ENCODE measurements at regions not wholly inside any gene's neighbourhood (a gene's known extent, or its start where the extent isn't known, plus 50 kb on each side); places are given as distances from the start of the nearest gene placed in this dataset.
"Not testable (repeated sequence)": the region's sequence is repeated elsewhere in the genome, so short reads cannot be mapped to it uniquely, and the experiment has no call there.

GRCh38 chr3:178088963-178089362 lies 447.3 kb upstream of the KCNMB2 start:
- peak; percentile 9 to 14 for DNase-seq

GRCh38 chr3:178090899-178091298 lies 445.3 kb upstream of the KCNMB2 start:
- DNase-seq = no peak

GRCh38 chr3:178095522-178095921 lies 440.7 kb upstream of the KCNMB2 start:
- no peak for DNase-seq

GRCh38 chr3:178096955-178097354 lies 439.3 kb upstream of the KCNMB2 start:
- no peak for DNase-seq

GRCh38 chr3:178097576-178097975 lies 438.7 kb upstream of the KCNMB2 start:
- DNase-seq = no peak

GRCh38 chr3:178099274-178099673 lies 437.0 kb upstream of the KCNMB2 start:
- no peak for DNase-seq

GRCh38 chr3:178099862-178100261 lies 436.4 kb upstream of the KCNMB2 start:
- DNase-seq = no peak

GRCh38 chr3:178100908-178101307 lies 435.3 kb upstream of the KCNMB2 start:
- no peak for DNase-seq

GRCh38 chr3:178103140-178103539 lies 433.1 kb upstream of the KCNMB2 start:
- no peak for DNase-seq

- DNase-seq = no peak
Measured at GRCh38 chr3:178107804-178108203, 428.4 kb upstream of the KCNMB2 start.

- no peak for DNase-seq
Measured at GRCh38 chr3:178109691-178110090, 426.5 kb upstream of the KCNMB2 start.

- DNase-seq = no peak
Measured at GRCh38 chr3:178112134-178112533, 424.1 kb upstream of the KCNMB2 start.

- not testable (repeated sequence) for DNase-seq
Measured at GRCh38 chr3:178112552-178112951, 423.7 kb upstream of the KCNMB2 start.

GRCh38 chr3:178117641-178118040 lies 418.6 kb upstream of the KCNMB2 start:
- no peak for DNase-seq

- DNase-seq = not testable (repeated sequence)
Measured at GRCh38 chr3:178119608-178120295, 416.5 kb upstream of the KCNMB2 start.

- no peak for DNase-seq
Measured at GRCh38 chr3:178120367-178120766, 415.9 kb upstream of the KCNMB2 start.

GRCh38 chr3:178126686-178127085 lies 409.6 kb upstream of the KCNMB2 start:
- DNase-seq = no peak

GRCh38 chr3:178127221-178127620 lies 409.0 kb upstream of the KCNMB2 start:
- DNase-seq = no peak

- DNase-seq = no peak
Measured at GRCh38 chr3:178129109-178129508, 407.1 kb upstream of the KCNMB2 start.

GRCh38 chr3:178131801-178132200 lies 404.4 kb upstream of the KCNMB2 start:
- DNase-seq = no peak

GRCh38 chr3:178137206-178137605 lies 399.0 kb upstream of the KCNMB2 start:
- no peak for DNase-seq

GRCh38 chr3:178137831-178138230 lies 398.4 kb upstream of the KCNMB2 start:
- no peak for DNase-seq

- DNase-seq = no peak
Measured at GRCh38 chr3:178139116-178139515, 397.1 kb upstream of the KCNMB2 start.

- no peak for DNase-seq
Measured at GRCh38 chr3:178140531-178141304, 395.5 kb upstream of the KCNMB2 start.

GRCh38 chr3:178141305-178141684 lies 394.9 kb upstream of the KCNMB2 start:
- DNase-seq = not testable (repeated sequence)
